ENCODE measurements at regions not wholly inside any gene's neighbourhood (a gene's known extent, or its start where the extent isn't known, plus 50 kb on each side); places are given as distances from the start of the nearest gene placed in this dataset.
"Not testable (repeated sequence)": the region's sequence is repeated elsewhere in the genome, so short reads cannot be mapped to it uniquely, and the experiment has no call there.

DNA sequence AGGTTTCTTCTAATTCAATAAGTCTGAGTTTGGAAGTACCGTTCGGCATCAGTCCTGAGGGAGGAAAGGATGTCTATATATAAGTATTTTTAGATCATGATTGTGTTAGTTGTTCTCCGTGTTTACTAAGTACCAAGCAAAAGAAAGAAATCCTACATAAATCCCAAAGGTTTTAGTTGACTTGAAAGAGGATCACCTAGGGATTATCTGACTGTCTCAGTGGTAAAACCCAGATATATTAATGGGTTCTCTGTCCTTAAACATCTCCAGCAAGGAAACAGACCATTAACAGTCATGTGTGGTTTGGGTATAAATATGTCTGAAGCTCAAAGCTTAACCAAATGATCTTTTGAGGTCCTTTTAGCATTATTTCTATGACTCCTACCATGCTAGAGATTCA, 207.1 kb upstream of the RASGEF1B start:
- Histone ChIP-seq H3K9ac (ENCODE audit: low read length) (no peak overlapping the region), H3K36me3 (ENCODE audit: control insufficient read depth, insufficient read depth, low read length, severe bottlenecking) (no peaks in the 10 kb centered on the region), H3K4me3 (ENCODE audit: low read length) (no peak overlapping the region), H3K27me3 (replicated peaks; ENCODE audit: control insufficient read depth, insufficient read depth, low read length) (no peaks in the 10 kb centered on the region), H3K9me3 (ENCODE audit: control insufficient read depth, low read length) (no peaks in the 10 kb centered on the region), H3K4me1 (ENCODE audit: control insufficient read depth, insufficient read depth, low read length) (peaks cover 13% of the 10 kb centered on the region)
- no peak for DNase-seq (ENCODE audit: low read depth)

DNA sequence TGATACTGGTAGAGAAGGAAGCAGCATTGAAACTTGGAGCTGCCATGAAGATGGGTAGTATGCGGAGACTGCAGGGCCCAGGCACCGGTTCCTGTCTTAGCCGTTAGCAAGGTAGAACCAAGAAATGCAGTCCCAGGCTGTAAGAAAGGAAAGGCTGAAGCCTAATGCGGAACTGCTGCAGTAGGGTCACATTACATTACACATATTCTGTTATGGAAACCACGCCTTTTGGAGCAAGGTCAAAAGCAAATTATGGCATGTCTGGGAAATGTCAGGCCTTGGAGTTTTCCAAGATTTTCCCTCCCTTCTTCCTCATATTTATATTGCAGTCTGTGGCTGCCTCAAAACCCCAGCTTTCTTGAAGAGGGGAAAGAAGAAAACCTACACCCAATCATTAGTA, 204.8 kb upstream of the RASGEF1B start:
- peak; percentile 7 for DNase-seq (ENCODE audit: low read depth)
- Histone ChIP-seq H3K9ac (ENCODE audit: low read length) (no peak overlapping the region), H3K27me3 (replicated peaks; ENCODE audit: control insufficient read depth, insufficient read depth, low read length) (no peaks in the 10 kb centered on the region), H3K4me3 (ENCODE audit: low read length) (no peak overlapping the region), H3K9me3 (ENCODE audit: control insufficient read depth, low read length) (no peaks in the 10 kb centered on the region), H3K36me3 (ENCODE audit: control insufficient read depth, insufficient read depth, low read length, severe bottlenecking) (no peaks in the 10 kb centered on the region), H3K4me1 (ENCODE audit: control insufficient read depth, insufficient read depth, low read length) (peaks cover 17% of the 10 kb centered on the region)

DNA sequence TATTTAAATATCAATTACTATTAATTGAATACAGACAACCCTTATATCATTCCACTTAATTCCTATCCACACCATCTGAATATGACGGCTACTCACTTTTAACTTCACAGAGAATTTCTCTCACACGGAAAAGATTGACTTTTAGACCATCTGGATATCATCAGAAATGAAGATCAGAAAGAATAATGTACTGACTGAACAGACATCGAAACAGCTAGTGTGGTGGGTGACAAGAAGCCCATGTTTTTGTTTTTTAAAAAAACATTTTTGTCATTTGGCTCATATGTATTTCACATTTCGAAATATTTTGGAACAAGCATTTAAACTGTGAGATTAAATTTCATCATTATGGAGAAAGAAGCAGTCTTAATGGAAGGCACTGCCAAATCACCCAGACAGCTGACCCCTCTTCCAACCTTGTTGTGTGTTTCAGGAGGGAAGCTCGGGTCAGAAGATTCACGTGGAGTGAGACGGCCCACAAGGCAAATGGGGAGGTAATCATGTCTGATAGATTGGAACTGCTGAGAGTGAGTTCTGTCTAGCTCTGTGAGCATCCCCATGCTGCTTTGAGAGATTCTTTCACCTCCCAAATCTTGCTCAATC, 204.2 kb upstream of the RASGEF1B start:
- Histone ChIP-seq H3K4me1 (ENCODE audit: control insufficient read depth, insufficient read depth, low read length) (peaks cover 19% of the 10 kb centered on the region), H3K9me3 (ENCODE audit: control insufficient read depth, low read length) (no peaks in the 10 kb centered on the region), H3K4me3 (ENCODE audit: low read length) (no peak overlapping the region), H3K27me3 (replicated peaks; ENCODE audit: control insufficient read depth, insufficient read depth, low read length) (no peaks in the 10 kb centered on the region), H3K9ac (ENCODE audit: low read length) (no peak overlapping the region), H3K36me3 (ENCODE audit: control insufficient read depth, insufficient read depth, low read length, severe bottlenecking) (no peaks in the 10 kb centered on the region)
- DNase-seq (ENCODE audit: low read depth): no peak

DNA sequence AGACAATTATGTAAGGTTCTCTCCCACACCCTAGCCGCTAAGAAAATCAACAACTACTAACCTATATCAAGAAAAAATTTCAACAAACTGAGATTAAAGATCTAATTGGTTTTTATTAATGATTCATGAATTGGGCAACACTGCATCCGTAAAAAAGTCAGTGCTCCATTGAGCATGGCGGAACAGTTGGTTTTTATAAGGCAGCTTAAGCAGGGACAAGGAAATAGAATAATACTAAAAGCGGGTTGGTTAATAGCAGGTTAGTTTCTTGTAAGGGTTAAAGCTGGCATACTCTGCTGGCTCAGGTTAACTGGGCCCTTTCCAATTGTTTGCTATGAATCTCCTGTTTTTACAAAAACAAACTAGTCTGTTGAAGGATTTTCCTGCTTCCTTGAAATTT, 202.3 kb upstream of the RASGEF1B start:
- Histone ChIP-seq H3K4me1 (ENCODE audit: control insufficient read depth, insufficient read depth, low read length) (peaks cover 22% of the 10 kb centered on the region), H3K9ac (ENCODE audit: low read length) (no peak overlapping the region), H3K36me3 (ENCODE audit: control insufficient read depth, insufficient read depth, low read length, severe bottlenecking) (no peaks in the 10 kb centered on the region), H3K9me3 (ENCODE audit: control insufficient read depth, low read length) (no peaks in the 10 kb centered on the region), H3K27me3 (replicated peaks; ENCODE audit: control insufficient read depth, insufficient read depth, low read length) (no peaks in the 10 kb centered on the region), H3K4me3 (ENCODE audit: low read length) (no peak overlapping the region)
- no peak for DNase-seq (ENCODE audit: low read depth)

GRCh38 chr4:81668328-81668727, 196.6 kb upstream of the RASGEF1B start:
- H3K4me1 ChIP-seq (ENCODE audit: control insufficient read depth, insufficient read depth, low read length): peaks cover 63% of the 10 kb centered on the region
- not testable (repeated sequence) for H3K4me3 ChIP-seq (ENCODE audit: low read length); H3K36me3 ChIP-seq (ENCODE audit: control insufficient read depth, insufficient read depth, low read length, severe bottlenecking); H3K9me3 ChIP-seq (ENCODE audit: control insufficient read depth, low read length); H3K27me3 ChIP-seq (replicated peaks; ENCODE audit: control insufficient read depth, insufficient read depth, low read length); DNase-seq (ENCODE audit: low read depth); H3K9ac ChIP-seq (ENCODE audit: low read length)

- H3K4me1 ChIP-seq (ENCODE audit: control insufficient read depth, insufficient read depth, low read length): peaks cover 71% of the 10 kb centered on the region
- no peaks in the 10 kb centered on the region for H3K9me3 ChIP-seq (ENCODE audit: control insufficient read depth, low read length)
- no peak for DNase-seq (ENCODE audit: low read depth)
Observed at GRCh38 chr4:81667539-81667938, 195.8 kb upstream of the RASGEF1B start.

GRCh38 chr4:81666491-81666890, 194.8 kb upstream of the RASGEF1B start:
- Histone ChIP-seq H3K36me3 (ENCODE audit: control insufficient read depth, insufficient read depth, low read length, severe bottlenecking) (no peaks in the 10 kb centered on the region), H3K9ac (ENCODE audit: low read length) (no peak overlapping the region), H3K4me1 (ENCODE audit: control insufficient read depth, insufficient read depth, low read length) (peaks cover 69% of the 10 kb centered on the region), H3K9me3 (ENCODE audit: control insufficient read depth, low read length) (no peaks in the 10 kb centered on the region), H3K27me3 (replicated peaks; ENCODE audit: control insufficient read depth, insufficient read depth, low read length) (no peaks in the 10 kb centered on the region), H3K4me3 (ENCODE audit: low read length) (no peak overlapping the region)
- no peak for DNase-seq (ENCODE audit: low read depth)

More at GRCh38 chr4:81667539-81667938, 195.8 kb upstream of the RASGEF1B start:
- Histone ChIP-seq H3K4me3 (ENCODE audit: low read length) (peak overlapping the region; percentile 21), H3K27me3 (replicated peaks; ENCODE audit: control insufficient read depth, insufficient read depth, low read length) (no peaks in the 10 kb centered on the region), H3K9ac (ENCODE audit: low read length) (no peak overlapping the region), H3K36me3 (ENCODE audit: control insufficient read depth, insufficient read depth, low read length, severe bottlenecking) (no peaks in the 10 kb centered on the region)

DNA sequence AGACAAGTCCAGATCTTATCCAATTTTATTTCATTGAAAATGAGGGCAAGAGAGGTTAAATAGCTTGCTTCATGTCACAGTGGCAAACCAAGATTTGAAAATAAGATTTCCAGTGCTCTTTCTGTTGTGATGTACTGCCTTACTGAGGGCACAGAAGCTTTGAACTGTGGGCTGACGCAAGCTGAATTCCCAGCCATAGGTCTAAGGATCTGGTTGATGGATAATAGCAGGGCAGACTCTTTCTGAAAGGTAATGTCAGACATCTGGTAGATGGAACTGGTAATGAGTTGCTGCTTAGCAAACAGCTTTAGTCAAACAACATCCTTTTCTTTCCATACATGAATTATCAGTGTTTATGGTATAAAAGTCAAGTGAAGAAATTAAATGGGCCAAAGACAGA, 193.9 kb upstream of the RASGEF1B start:
- H3K9me3 ChIP-seq (ENCODE audit: control insufficient read depth, low read length): no peaks in the 10 kb centered on the region
- H3K36me3 ChIP-seq (ENCODE audit: control insufficient read depth, insufficient read depth, low read length, severe bottlenecking): no peaks in the 10 kb centered on the region
- H3K27me3 ChIP-seq (replicated peaks; ENCODE audit: control insufficient read depth, insufficient read depth, low read length): no peaks in the 10 kb centered on the region
- DNase-seq (ENCODE audit: low read depth): no peak
- peaks cover 68% of the 10 kb centered on the region for H3K4me1 ChIP-seq (ENCODE audit: control insufficient read depth, insufficient read depth, low read length)
- no peak overlapping the region for H3K4me3 ChIP-seq (ENCODE audit: low read length)
- H3K9ac ChIP-seq (ENCODE audit: low read length): no peak overlapping the region

- H3K36me3 ChIP-seq (ENCODE audit: control insufficient read depth, insufficient read depth, low read length, severe bottlenecking): no peaks in the 10 kb centered on the region
- H3K9me3 ChIP-seq (ENCODE audit: control insufficient read depth, low read length): no peaks in the 10 kb centered on the region
- DNase-seq (ENCODE audit: low read depth): no peak
- H3K4me3 ChIP-seq (ENCODE audit: low read length): no peak overlapping the region
- H3K9ac ChIP-seq (ENCODE audit: low read length): no peak overlapping the region
- H3K4me1 ChIP-seq (ENCODE audit: control insufficient read depth, insufficient read depth, low read length): peaks cover 68% of the 10 kb centered on the region
- no peaks in the 10 kb centered on the region for H3K27me3 ChIP-seq (replicated peaks; ENCODE audit: control insufficient read depth, insufficient read depth, low read length)
Observed at GRCh38 chr4:81665045-81665444, 193.3 kb upstream of the RASGEF1B start.

- Histone ChIP-seq H3K4me1 (ENCODE audit: control insufficient read depth, insufficient read depth, low read length) (peaks cover 66% of the 10 kb centered on the region), H3K9me3 (ENCODE audit: control insufficient read depth, low read length) (no peaks in the 10 kb centered on the region), H3K4me3 (ENCODE audit: low read length) (peak overlapping the region; percentile 61), H3K36me3 (ENCODE audit: control insufficient read depth, insufficient read depth, low read length, severe bottlenecking) (no peaks in the 10 kb centered on the region), H3K9ac (ENCODE audit: low read length) (peak overlapping the region; percentile 10), H3K27me3 (replicated peaks; ENCODE audit: control insufficient read depth, insufficient read depth, low read length) (no peaks in the 10 kb centered on the region)
- DNase-seq (ENCODE audit: low read depth): no peak
Observed at GRCh38 chr4:81664079-81664478, 192.4 kb upstream of the RASGEF1B start.

DNA sequence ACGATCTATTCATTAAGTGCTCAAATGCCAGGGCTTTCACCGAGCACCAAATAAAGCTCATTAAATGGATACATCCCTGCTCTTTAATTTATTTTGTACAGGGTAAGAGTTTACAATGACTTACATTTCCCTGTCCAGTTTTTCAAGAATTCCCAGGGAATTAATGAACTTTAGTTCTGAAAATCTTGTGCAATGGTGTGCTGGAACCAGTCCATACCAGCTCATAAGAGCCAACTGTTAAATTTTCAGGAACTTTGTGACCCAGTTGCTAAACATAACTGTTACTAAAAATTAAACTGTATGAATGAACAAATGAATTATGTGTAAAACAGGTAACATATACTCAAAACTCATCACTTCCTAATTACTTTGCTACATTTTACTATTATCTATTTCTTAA, 191.7 kb upstream of the RASGEF1B start:
- Histone ChIP-seq H3K36me3 (ENCODE audit: control insufficient read depth, insufficient read depth, low read length, severe bottlenecking) (no peaks in the 10 kb centered on the region), H3K9me3 (ENCODE audit: control insufficient read depth, low read length) (no peaks in the 10 kb centered on the region), H3K27me3 (replicated peaks; ENCODE audit: control insufficient read depth, insufficient read depth, low read length) (no peaks in the 10 kb centered on the region), H3K9ac (ENCODE audit: low read length) (no peak overlapping the region), H3K4me1 (ENCODE audit: control insufficient read depth, insufficient read depth, low read length) (peaks cover 60% of the 10 kb centered on the region), H3K4me3 (ENCODE audit: low read length) (peak overlapping the region; percentile 61)
- DNase-seq (ENCODE audit: low read depth): no peak

DNA sequence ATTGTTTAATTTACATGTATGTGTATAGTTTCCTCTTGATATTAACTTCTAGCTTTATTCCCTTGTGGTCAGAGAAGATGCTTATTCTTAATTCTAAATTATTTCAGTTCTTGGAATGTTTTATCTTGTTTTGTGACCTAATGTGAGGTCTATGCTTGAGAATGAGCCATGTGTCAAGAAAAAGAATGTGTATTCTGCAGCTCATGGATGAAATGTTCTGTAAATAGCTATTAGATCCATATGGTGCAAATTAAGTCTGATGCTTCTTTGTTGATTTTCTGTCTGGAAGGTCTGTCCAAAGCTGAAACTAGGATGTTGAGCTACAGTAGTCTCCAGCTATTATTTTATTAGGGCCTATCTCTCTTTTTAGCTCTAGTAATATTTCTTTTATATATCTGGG, 187.3 kb upstream of the RASGEF1B start:
- Histone ChIP-seq H3K4me1 (ENCODE audit: control insufficient read depth, insufficient read depth, low read length) (peaks cover 19% of the 10 kb centered on the region), H3K9ac (ENCODE audit: low read length) (no peak overlapping the region), H3K9me3 (ENCODE audit: control insufficient read depth, low read length) (no peaks in the 10 kb centered on the region), H3K36me3 (ENCODE audit: control insufficient read depth, insufficient read depth, low read length, severe bottlenecking) (no peaks in the 10 kb centered on the region), H3K27me3 (replicated peaks; ENCODE audit: control insufficient read depth, insufficient read depth, low read length) (no peaks in the 10 kb centered on the region), H3K4me3 (ENCODE audit: low read length) (no peak overlapping the region)
- DNase-seq (ENCODE audit: low read depth): no peak

Data from adipocyte (in vitro differentiated cells).